WTC11 (cell line): ENCODE measurements at regions not wholly inside any gene's neighbourhood (a gene's known extent, or its start where the extent isn't known, plus 50 kb on each side); places are given as distances from the start of the nearest gene placed in this dataset.

Experiments
- ATAC-seq: fragments of 200-7000 bp; cut with Tn5 transposase; 2 replicates; pipeline ENCODE4 v1.10.0; 2021; ENCODE audit warnings: mild to moderate bottlenecking, moderate library complexity
- CTCF ChIA-PET: fragments of 300-600 bp; sonication (Branson Sonifier 250); formaldehyde crosslinking; loops from one replicate; lab custom pipeline; 2021; ENCODE audit warnings: antibody characterized with exemption; lab: Charles Lee
- POLR2A ChIA-PET: fragments of 350-600 bp; sonication (Branson Sonifier 250); formaldehyde crosslinking; loops from one replicate; lab custom pipeline; 2021; ENCODE audit warnings: antibody characterized with exemption; lab: Charles Lee
- DNase-seq: peaks from one replicate; pipeline ENCODE4 v3.0.0; 2021; ENCODE audit warnings: low spot score
- H3K27ac Mint-ChIP-seq: 2 replicates; pipeline ENCODE4 v1.8.0; 2021; ENCODE audit warnings: mixed read lengths
- H3K27me3 Mint-ChIP-seq: 2 replicates; pipeline ENCODE4 v1.8.0; 2021; ENCODE audit warnings: low read depth, mild to moderate bottlenecking, moderate library complexity, mixed read lengths
- H3K36me3 Mint-ChIP-seq: 2 replicates; pipeline ENCODE4 v1.8.0; 2021; ENCODE audit warnings: mixed read lengths
- H3K4me1 Mint-ChIP-seq: 2 replicates; pipeline ENCODE4 v1.8.0; 2022; ENCODE audit warnings: mixed read lengths
- H3K4me3 Mint-ChIP-seq: 2 replicates; pipeline ENCODE4 v1.8.0; 2021; ENCODE audit warnings: mild to moderate bottlenecking, moderate library complexity, mixed read lengths
- H3K9me3 Mint-ChIP-seq: 2 replicates; pipeline ENCODE4 v1.8.0; 2021; ENCODE audit warnings: mixed read lengths
- AFF4 ChIP-seq: sonication (generic); formaldehyde crosslinking; IDR thresholded peaks from 2 replicates; pipeline ENCODE4 v1.8.1; 2023; ENCODE audit warnings: mild to moderate bottlenecking, missing genetic modification reagents, borderline replicate concordance
- ARID4B ChIP-seq: sonication (generic); formaldehyde crosslinking; IDR thresholded peaks from 2 replicates; pipeline ENCODE4 v1.8.0; 2023; ENCODE audit warnings: missing genetic modification reagents, mild to moderate bottlenecking, borderline replicate concordance
- CBFB ChIP-seq: sonication (generic); formaldehyde crosslinking; IDR thresholded peaks from 2 replicates; pipeline ENCODE4 v1.8.1; 2022; ENCODE audit warnings: mild to moderate bottlenecking, low read depth, missing genetic modification reagents
- E2F5 ChIP-seq: sonication (generic); formaldehyde crosslinking; IDR thresholded peaks from 2 replicates; pipeline ENCODE4 v1.8.1; 2022; ENCODE audit warnings: mild to moderate bottlenecking, moderate library complexity, missing genetic modification reagents
- ERG ChIP-seq: fragments of 250-450 bp; sonication (Bioruptor Pico); IDR thresholded peaks from 2 replicates; pipeline ENCODE4 v1.8.0; 2021; ENCODE audit warnings: mild to moderate bottlenecking
- GTF2I ChIP-seq: fragments of 250-450 bp; sonication (Bioruptor Pico); conservative IDR thresholded peaks from 2 replicates; pipeline ENCODE4 v1.4.0; 2021; ENCODE audit warnings: mild to moderate bottlenecking
- IRF2 ChIP-seq: sonication (generic); formaldehyde crosslinking; IDR thresholded peaks from 2 replicates; pipeline ENCODE4 v1.8.0; 2022; ENCODE audit warnings: low read depth, missing genetic modification reagents, borderline replicate concordance
- ZBTB21 ChIP-seq: sonication (generic); formaldehyde crosslinking; IDR thresholded peaks from 2 replicates; pipeline ENCODE4 v1.8.1; 2023; ENCODE audit warnings: mild to moderate bottlenecking, missing genetic modification reagents, borderline replicate concordance
- ZNF121 ChIP-seq: sonication (generic); formaldehyde crosslinking; IDR thresholded peaks from 2 replicates; pipeline ENCODE4 v1.8.0; 2023; ENCODE audit warnings: missing genetic modification reagents
- ZNF396 ChIP-seq: fragments of 250-450 bp; sonication (Bioruptor Pico); IDR thresholded peaks from 2 replicates; pipeline ENCODE4 v1.8.0; 2021; ENCODE audit warnings: mild to moderate bottlenecking, moderate library complexity, borderline replicate concordance
- ZNF512 ChIP-seq: sonication (generic); formaldehyde crosslinking; IDR thresholded peaks from 2 replicates; pipeline ENCODE4 v1.8.1; 2022; ENCODE audit warnings: missing genetic modification reagents, borderline replicate concordance
- TF ChIP-seq, protein P1 (sequence below): sonication (generic); formaldehyde crosslinking; IDR thresholded peaks from 2 replicates; pipeline ENCODE4 v1.8.1; 2022; ENCODE audit warnings: low read depth, missing genetic modification reagents, borderline replicate concordance
- TF ChIP-seq, protein P2 (sequence below): fragments of 250-450 bp; sonication (Bioruptor Pico); IDR thresholded peaks from 2 replicates; pipeline ENCODE4 v1.9.0; 2021; ENCODE audit warnings: moderate library complexity, mild to moderate bottlenecking, inconsistent platforms, borderline replicate concordance
- TF ChIP-seq, protein P3 (sequence below): sonication (generic); formaldehyde crosslinking; IDR thresholded peaks from 2 replicates; pipeline ENCODE4 v1.8.0; 2022; ENCODE audit warnings: mild to moderate bottlenecking, missing genetic modification reagents

DNA sequence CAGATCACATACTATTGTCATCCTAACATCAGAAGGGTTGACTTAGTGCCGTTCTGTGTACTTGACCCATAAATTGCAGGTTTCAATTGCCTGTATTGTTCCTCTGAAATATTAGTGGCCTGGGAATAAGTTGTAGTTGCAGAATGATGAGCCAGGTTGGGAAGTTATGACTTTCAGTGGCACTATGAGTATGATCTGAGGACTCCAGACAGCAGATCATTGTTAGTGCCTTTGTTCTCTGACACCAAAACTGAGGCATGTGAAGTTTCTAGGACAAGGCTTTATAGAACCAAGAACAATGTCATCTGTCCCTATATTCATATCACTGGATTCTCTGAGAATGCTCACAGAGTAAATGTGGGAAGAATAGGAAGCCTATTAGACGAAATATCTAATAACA lies 403.7 kb downstream of the STK39 start:
- ChIA-PET CTCF (interaction anchor here (1.8 to 2.4 kb wide), 2 partner anchors 87 to 275 kb away, joined by 6 to 7 read pairs; no protein-coding TSS in a partner anchor), POLR2A (no interaction called here)
- Mint-ChIP-seq H3K4me3 (no peak overlapping the region), H3K36me3 (peaks cover 45% of the 10 kb centered on the region), H3K27me3 (no peaks in the 10 kb centered on the region; the same call in 1 of the 2 replicates), H3K27ac (peak overlapping the region; percentile 97; the same call in 1 of the 2 replicates), H3K9me3 (peaks cover 37% of the 10 kb centered on the region), H3K4me1 (peaks cover 28% of the 10 kb centered on the region)
- no peak for ATAC-seq
- TF ChIP-seq ARID4B (no peak), GTF2I (no peak), ZNF396 (CRISPR knock-in tag) (no peak), IRF2 (CRISPR knock-in tag) (no peak), ZBTB21 (CRISPR knock-in tag) (no peak), CBFB (CRISPR knock-in tag) (no peak), AFF4 (CRISPR knock-in tag) (no peak), ZNF512 (no peak)
- TF ChIP-seq, protein P1, sequence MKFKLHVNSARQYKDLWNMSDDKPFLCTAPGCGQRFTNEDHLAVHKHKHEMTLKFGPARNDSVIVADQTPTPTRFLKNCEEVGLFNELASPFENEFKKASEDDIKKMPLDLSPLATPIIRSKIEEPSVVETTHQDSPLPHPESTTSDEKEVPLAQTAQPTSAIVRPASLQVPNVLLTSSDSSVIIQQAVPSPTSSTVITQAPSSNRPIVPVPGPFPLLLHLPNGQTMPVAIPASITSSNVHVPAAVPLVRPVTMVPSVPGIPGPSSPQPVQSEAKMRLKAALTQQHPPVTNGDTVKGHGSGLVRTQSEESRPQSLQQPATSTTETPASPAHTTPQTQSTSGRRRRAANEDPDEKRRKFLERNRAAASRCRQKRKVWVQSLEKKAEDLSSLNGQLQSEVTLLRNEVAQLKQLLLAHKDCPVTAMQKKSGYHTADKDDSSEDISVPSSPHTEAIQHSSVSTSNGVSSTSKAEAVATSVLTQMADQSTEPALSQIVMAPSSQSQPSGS (CRISPR knock-in tag), result no peak
- no peak for DNase-seq

DNA sequence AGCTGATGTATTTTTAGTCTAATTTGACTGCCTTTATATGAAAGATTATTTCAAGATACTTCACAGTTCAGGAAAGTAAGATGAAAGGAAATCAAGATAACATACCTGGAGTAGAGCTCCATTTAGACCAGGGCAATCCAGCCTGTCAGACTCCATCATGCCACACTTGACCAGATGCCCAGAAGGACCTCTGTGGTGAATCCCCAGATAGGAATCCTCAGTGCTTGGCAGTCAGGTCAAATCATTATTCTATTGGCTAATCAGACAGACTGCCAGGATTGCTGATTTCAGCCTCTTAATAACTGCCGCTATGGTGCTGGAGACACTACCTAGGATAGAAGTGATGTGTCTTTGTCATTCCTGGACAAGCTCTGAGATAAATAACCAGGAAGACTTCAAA lies 404.2 kb downstream of the STK39 start:
- Mint-ChIP-seq H3K27me3 (no peaks in the 10 kb centered on the region; the same call in 1 of the 2 replicates), H3K27ac (no peak overlapping the region), H3K4me1 (peaks cover 28% of the 10 kb centered on the region), H3K9me3 (peaks cover 32% of the 10 kb centered on the region), H3K36me3 (peaks cover 40% of the 10 kb centered on the region), H3K4me3 (no peak overlapping the region)
- ATAC-seq (no peak), DNase-seq (no peak)
- CTCF ChIA-PET, result no interaction called here
- POLR2A ChIA-PET, result no interaction called here
- TF ChIP-seq, protein P2, sequence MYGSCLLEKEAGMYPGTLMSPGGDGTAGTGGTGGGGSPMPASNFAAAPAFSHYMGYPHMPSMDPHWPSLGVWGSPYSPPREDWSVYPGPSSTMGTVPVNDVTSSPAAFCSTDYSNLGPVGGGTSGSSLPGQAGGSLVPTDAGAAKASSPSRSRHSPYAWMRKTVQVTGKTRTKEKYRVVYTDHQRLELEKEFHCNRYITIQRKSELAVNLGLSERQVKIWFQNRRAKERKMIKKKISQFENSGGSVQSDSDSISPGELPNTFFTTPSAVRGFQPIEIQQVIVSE (CRISPR knock-in tag), result no peak
- TF ChIP-seq, protein P3, sequence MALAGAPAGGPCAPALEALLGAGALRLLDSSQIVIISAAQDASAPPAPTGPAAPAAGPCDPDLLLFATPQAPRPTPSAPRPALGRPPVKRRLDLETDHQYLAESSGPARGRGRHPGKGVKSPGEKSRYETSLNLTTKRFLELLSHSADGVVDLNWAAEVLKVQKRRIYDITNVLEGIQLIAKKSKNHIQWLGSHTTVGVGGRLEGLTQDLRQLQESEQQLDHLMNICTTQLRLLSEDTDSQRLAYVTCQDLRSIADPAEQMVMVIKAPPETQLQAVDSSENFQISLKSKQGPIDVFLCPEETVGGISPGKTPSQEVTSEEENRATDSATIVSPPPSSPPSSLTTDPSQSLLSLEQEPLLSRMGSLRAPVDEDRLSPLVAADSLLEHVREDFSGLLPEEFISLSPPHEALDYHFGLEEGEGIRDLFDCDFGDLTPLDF (CRISPR knock-in tag), result no peak
- TF ChIP-seq ERG (CRISPR knock-in tag), result no peak
- TF ChIP-seq ZNF121 (CRISPR knock-in tag), result no peak
- TF ChIP-seq E2F5 (CRISPR knock-in tag), result no peak
